Medulla oblongata (tissue), 1 donor: ENCODE measurements at regions not wholly inside any gene's neighbourhood (a gene's known extent, or its start where the extent isn't known, plus 50 kb on each side); places are given as distances from the start of the nearest gene placed in this dataset.
"Not testable (repeated sequence)": the region's sequence is repeated elsewhere in the genome, so short reads cannot be mapped to it uniquely, and the experiment has no call there.

Source experiments
- DNase-seq: peaks from one replicate; pipeline ENCODE4 v3.0.0-alpha.2; 2015; ENCODE audit errors: extremely low spot score

- no peak for DNase-seq
These were observed 1616.0 kb downstream of the KHDRBS2 start for GRCh38 chr6:60670036-60670435.

- DNase-seq, result no peak
These were observed 1617.6 kb downstream of the KHDRBS2 start for GRCh38 chr6:60668428-60668827.

- not testable (repeated sequence) for DNase-seq
These were observed 1622.8 kb downstream of the KHDRBS2 start for GRCh38 chr6:60663199-60663598.

- DNase-seq, result no peak
These were observed 1642.2 kb downstream of the KHDRBS2 start for GRCh38 chr6:60643870-60644269.

GRCh38 chr6:60639185-60639584, 1646.8 kb downstream of the KHDRBS2 start:
- DNase-seq, result not testable (repeated sequence)
